Activated CD4-positive, alpha-beta memory T cell treated with anti-CD3 and anti-CD28 coated beads for 36 hours (primary cell): ENCODE measurements at regions not wholly inside any gene's neighbourhood (a gene's known extent, or its start where the extent isn't known, plus 50 kb on each side); places are given as distances from the start of the nearest gene placed in this dataset.

Source experiments
- CTCF ChIA-PET: fragments of 350-600 bp; sonication (Branson Sonifier 250); formaldehyde crosslinking; loops from one replicate; lab custom pipeline; 2021; ENCODE audit warnings: antibody characterized with exemption, inconsistent platforms; lab: Charles Lee
- POLR2A ChIA-PET: fragments of 350-600 bp; sonication (Branson Sonifier 250); formaldehyde crosslinking; loops from one replicate; lab custom pipeline; 2021; ENCODE audit warnings: antibody characterized with exemption; lab: Charles Lee
- DNase-seq: peaks from one replicate; pipeline ENCODE4 v3.0.0-alpha.2; 2020
- H3K27ac Mint-ChIP-seq: one replicate; pipeline ENCODE4 v1.8.0; 2021; ENCODE audit warnings: mixed read lengths
- H3K27me3 Mint-ChIP-seq: one replicate; pipeline ENCODE4 v1.8.0; 2021; ENCODE audit warnings: mixed read lengths
- H3K36me3 Mint-ChIP-seq: one replicate; pipeline ENCODE4 v1.8.0; 2021; ENCODE audit warnings: mixed read lengths
- H3K4me1 Mint-ChIP-seq: one replicate; pipeline ENCODE4 v1.8.0; 2021; ENCODE audit warnings: low read depth, mixed read lengths
- H3K4me3 Mint-ChIP-seq: one replicate; pipeline ENCODE4 v1.8.0; 2021; ENCODE audit warnings: mild to moderate bottlenecking, mixed read lengths
- H3K9me3 Mint-ChIP-seq: one replicate; pipeline ENCODE4 v1.8.0; 2021; ENCODE audit warnings: mixed read lengths
- intact Hi-C: fragments of 100-400 bp; cut with micrococcal nuclease; formaldehyde crosslinking; loops from one replicate; pipeline ENCODE4 v1.15.1; 2023

GRCh38 chr14:101184572-101184971, 281.1 kb upstream of the RTL1 start:
- Mint-ChIP-seq H3K27me3 (peaks cover 1% of the 10 kb centered on the region), H3K36me3 (no peaks in the 10 kb centered on the region)
- CTCF ChIA-PET: no interaction called here

GRCh38 chr14:101185073-101185835, 281.7 kb upstream of the RTL1 start:
- ChIA-PET POLR2A (no interaction called here), CTCF (no interaction called here)
- Mint-ChIP-seq H3K4me3 (no peak overlapping the region), H3K9me3 (peaks cover 3% of the 10 kb centered on the region), H3K4me1 (no peaks in the 10 kb centered on the region), H3K36me3 (no peaks in the 10 kb centered on the region), H3K27ac (no peak overlapping the region), H3K27me3 (peaks cover 1% of the 10 kb centered on the region)
- intact Hi-C loops: no loop called here
- no peak for DNase-seq

More at GRCh38 chr14:101184572-101184971, 281.1 kb upstream of the RTL1 start:
- no peak overlapping the region for H3K27ac Mint-ChIP-seq
- POLR2A ChIA-PET: no interaction called here
- no peak overlapping the region for H3K4me3 Mint-ChIP-seq
- intact Hi-C loops: no loop called here
- no peaks in the 10 kb centered on the region for H3K4me1 Mint-ChIP-seq
- no peak for DNase-seq
- H3K9me3 Mint-ChIP-seq: peaks cover 3% of the 10 kb centered on the region

GRCh38 chr14:101185946-101186345, 282.4 kb upstream of the RTL1 start:
- no peak for DNase-seq
- Mint-ChIP-seq H3K27me3 (peaks cover 1% of the 10 kb centered on the region), H3K9me3 (peaks cover 3% of the 10 kb centered on the region), H3K4me3 (no peak overlapping the region), H3K36me3 (no peaks in the 10 kb centered on the region), H3K27ac (no peak overlapping the region), H3K4me1 (no peaks in the 10 kb centered on the region)
- ChIA-PET POLR2A (no interaction called here), CTCF (no interaction called here)
- intact Hi-C loops: no loop called here

- intact Hi-C loops: no loop called here
- no peak overlapping the region for H3K4me3 Mint-ChIP-seq
These were observed 283.0 kb upstream of the RTL1 start for GRCh38 chr14:101186544-101186943.

GRCh38 chr14:101186992-101187815, 283.7 kb upstream of the RTL1 start:
- Mint-ChIP-seq H3K27me3 (peaks cover 1% of the 10 kb centered on the region), H3K27ac (no peak overlapping the region), H3K4me3 (no peak overlapping the region), H3K36me3 (no peaks in the 10 kb centered on the region), H3K9me3 (peaks cover 3% of the 10 kb centered on the region), H3K4me1 (no peaks in the 10 kb centered on the region)
- POLR2A ChIA-PET: no interaction called here
- CTCF ChIA-PET: no interaction called here
- intact Hi-C loops: no loop called here
- no peak for DNase-seq

More at GRCh38 chr14:101186544-101186943, 283.0 kb upstream of the RTL1 start:
- no peaks in the 10 kb centered on the region for H3K4me1 Mint-ChIP-seq
- ChIA-PET POLR2A (no interaction called here), CTCF (no interaction called here)
- no peak for DNase-seq
- peaks cover 3% of the 10 kb centered on the region for H3K9me3 Mint-ChIP-seq
- peaks cover 1% of the 10 kb centered on the region for H3K27me3 Mint-ChIP-seq
- H3K36me3 Mint-ChIP-seq: no peaks in the 10 kb centered on the region
- H3K27ac Mint-ChIP-seq: no peak overlapping the region

GRCh38 chr14:101187816-101188570, 284.5 kb upstream of the RTL1 start:
- no peak overlapping the region for H3K4me3 Mint-ChIP-seq
- no peak for DNase-seq
- H3K4me1 Mint-ChIP-seq: no peaks in the 10 kb centered on the region
- CTCF ChIA-PET: no interaction called here
- intact Hi-C loops: no loop called here
- H3K9me3 Mint-ChIP-seq: no peaks in the 10 kb centered on the region
- no peaks in the 10 kb centered on the region for H3K36me3 Mint-ChIP-seq
- H3K27ac Mint-ChIP-seq: no peak overlapping the region
- H3K27me3 Mint-ChIP-seq: peaks cover 1% of the 10 kb centered on the region
- POLR2A ChIA-PET: no interaction called here

- Mint-ChIP-seq H3K27ac (no peak overlapping the region), H3K4me3 (no peak overlapping the region), H3K36me3 (no peaks in the 10 kb centered on the region), H3K27me3 (peaks cover 3% of the 10 kb centered on the region), H3K4me1 (no peaks in the 10 kb centered on the region), H3K9me3 (no peaks in the 10 kb centered on the region)
- CTCF ChIA-PET: no interaction called here
- intact Hi-C loops: no loop called here
- POLR2A ChIA-PET: no interaction called here
- no peak for DNase-seq
These were observed 285.0 kb upstream of the RTL1 start for GRCh38 chr14:101188571-101188915.

- intact Hi-C loops: no loop called here
- ChIA-PET POLR2A (no interaction called here), CTCF (no interaction called here)
- H3K27me3 Mint-ChIP-seq: peaks cover 4% of the 10 kb centered on the region
- DNase-seq: no peak
- no peak overlapping the region for H3K4me3 Mint-ChIP-seq
- no peak overlapping the region for H3K27ac Mint-ChIP-seq
- H3K36me3 Mint-ChIP-seq: no peaks in the 10 kb centered on the region
- no peaks in the 10 kb centered on the region for H3K4me1 Mint-ChIP-seq
- no peaks in the 10 kb centered on the region for H3K9me3 Mint-ChIP-seq
These were observed 285.7 kb upstream of the RTL1 start for GRCh38 chr14:101189266-101189665.

GRCh38 chr14:101189962-101190560, 286.5 kb upstream of the RTL1 start:
- Mint-ChIP-seq H3K27me3 (peaks cover 4% of the 10 kb centered on the region), H3K27ac (no peak overlapping the region), H3K4me3 (no peak overlapping the region), H3K36me3 (no peaks in the 10 kb centered on the region), H3K9me3 (no peaks in the 10 kb centered on the region), H3K4me1 (no peaks in the 10 kb centered on the region)
- ChIA-PET POLR2A (no interaction called here), CTCF (no interaction called here)
- DNase-seq: no peak
- intact Hi-C loops: no loop called here

GRCh38 chr14:101191101-101191720, 287.7 kb upstream of the RTL1 start:
- no peak overlapping the region for H3K27ac Mint-ChIP-seq
- no peaks in the 10 kb centered on the region for H3K4me1 Mint-ChIP-seq
- H3K9me3 Mint-ChIP-seq: no peaks in the 10 kb centered on the region
- intact Hi-C loops: no loop called here
- ChIA-PET CTCF (no interaction called here), POLR2A (no interaction called here)
- no peak for DNase-seq
- peaks cover 2% of the 10 kb centered on the region for H3K27me3 Mint-ChIP-seq
- no peaks in the 10 kb centered on the region for H3K36me3 Mint-ChIP-seq
- H3K4me3 Mint-ChIP-seq: no peak overlapping the region

GRCh38 chr14:101191721-101192660, 288.5 kb upstream of the RTL1 start:
- no peak for DNase-seq
- Mint-ChIP-seq H3K36me3 (no peaks in the 10 kb centered on the region), H3K27ac (no peak overlapping the region), H3K27me3 (peaks cover 2% of the 10 kb centered on the region), H3K4me1 (no peaks in the 10 kb centered on the region), H3K4me3 (no peak overlapping the region), H3K9me3 (no peaks in the 10 kb centered on the region)
- intact Hi-C loops: no loop called here
- ChIA-PET POLR2A (interaction anchor here (0.5 kb wide), 1 partner anchor 319 kb away, joined by 3 read pairs; no protein-coding TSS in a partner anchor), CTCF (no interaction called here)
